HepG2 (cell line): ENCODE measurements at regions not wholly inside any gene's neighbourhood (a gene's known extent, or its start where the extent isn't known, plus 50 kb on each side); places are given as distances from the start of the nearest gene placed in this dataset.

Experiments used
- ATAC-seq: fragments of 200-7000 bp; cut with Tn5 transposase; 3 replicates; pipeline ENCODE4 v1.9.1; 2020; ENCODE audit warnings: mild to moderate bottlenecking, moderate library complexity
- BruUV-seq: library from RNA; stranded (reverse); fragments of 400-500 nt; replicated peaks from 2 replicates; lab custom pipeline; 2021; lab: Mats Ljungman, UMichigan
- CTCF ChIA-PET: fragments of 300-600 bp; formaldehyde crosslinking; extraction: SDS; loops from one replicate; lab custom pipeline; 2021; ENCODE audit warnings: low total read pairs, inconsistent platforms, low intra/inter-chr PET ratio; lab: Yijun Ruan, JAX
- POLR2A ChIA-PET: fragments of 350-600 bp; sonication (Branson Sonifier 250); formaldehyde crosslinking; loops from one replicate; lab custom pipeline; 2020; ENCODE audit warnings: antibody characterized with exemption, inconsistent platforms; lab: Yijun Ruan, JAX
- DNase-seq: peaks from one replicate; pipeline ENCODE4 v3.0.0-alpha.2; 2015; ENCODE audit warnings: low spot score
- FAIRE-seq: peaks from 3 replicates; lab custom pipeline; 2011; peaks lifted over from hg19 to GRCh38; lab: Jason Lieb, UNC
- H2AFZ ChIP-seq: one replicate; pipeline ENCODE4 v1.6.1; 2011; ENCODE audit warnings: low read length, inconsistent platforms
- H3K27ac ChIP-seq: fragments of 300-600 bp; 3 replicates; pipeline ENCODE4 v1.8.0; 2011; ENCODE audit warnings: mixed run types, mild to moderate bottlenecking, mixed read lengths, low read length, inconsistent platforms; ENCODE audit not compliant: insufficient read depth; ENCODE audit errors: extremely low read length
- H3K27me3 ChIP-seq, 2 experiments: fragments of 200-600 bp in 1 of 2; 2 replicates in 1 of 2; 3 replicates in 1 of 2; pipeline versions ENCODE4 v1.6.0 to v1.8.0; 2011; ENCODE audit warnings: low read length in 2 of 2, mild to moderate bottlenecking in 2 of 2, moderate library complexity in 2 of 2, inconsistent platforms in 1 of 2; ENCODE audit not compliant: insufficient read depth in 2 of 2, control insufficient read depth in 1 of 2
- H3K36me3 ChIP-seq, 2 experiments: fragments of 200-600 bp in 1 of 2; replicated peaks in 1 of 2; 2 replicates in 1 of 2; 3 replicates in 1 of 2; pipeline versions ENCODE4 v1.5.1 to v1.8.0; 2011; ENCODE audit warnings: low read length in 2 of 2, inconsistent platforms in 1 of 2; ENCODE audit not compliant: insufficient read depth in 2 of 2, control insufficient read depth in 1 of 2
- H3K4me1 ChIP-seq: 2 replicates; pipeline ENCODE4 v1.5.1; 2012; ENCODE audit warnings: low read length, inconsistent platforms; ENCODE audit not compliant: insufficient read depth
- H3K4me2 ChIP-seq: 2 replicates; pipeline ENCODE4 v1.6.0; 2011; ENCODE audit warnings: low read depth, low read length, inconsistent platforms
- H3K4me3 ChIP-seq, 3 experiments: fragments of 200-600 bp in 1 of 3; sonication (generic), shearing (Covaris generic) in 1 of 3; replicated peaks in 1 of 3; 2 replicates each; pipeline ENCODE4 v1.5.1; 2011 to 2016; ENCODE audit warnings: low read length in 3 of 3, inconsistent platforms in 2 of 3, low read depth in 2 of 3, mild to moderate bottlenecking in 2 of 3, control low read depth in 1 of 3, mixed read lengths in 1 of 3; ENCODE audit not compliant: insufficient read depth in 1 of 3
- H3K79me2 ChIP-seq: one replicate; pipeline ENCODE4 v1.6.1; 2011; ENCODE audit warnings: low read length, inconsistent platforms; ENCODE audit not compliant: insufficient read depth
- H3K9ac ChIP-seq: 2 replicates; pipeline ENCODE4 v1.6.0; 2011; ENCODE audit warnings: mild to moderate bottlenecking, low read depth, low read length, inconsistent platforms; ENCODE audit not compliant: insufficient read depth
- H3K9me3 ChIP-seq: 2 replicates; pipeline ENCODE4 v1.5.1; 2012; ENCODE audit warnings: mild to moderate bottlenecking, low read length
- H4K20me1 ChIP-seq: 2 replicates; pipeline ENCODE4 v1.6.0; 2011; ENCODE audit warnings: inconsistent platforms, mild to moderate bottlenecking, low read length, moderate library complexity; ENCODE audit not compliant: insufficient read depth
- ARNT2 ChIP-seq: sonication (generic); formaldehyde crosslinking; IDR thresholded peaks from 2 replicates; pipeline ENCODE4 v1.8.0; 2022; ENCODE audit warnings: mild to moderate bottlenecking, low read depth, missing genetic modification reagents, moderate library complexity
- FOXO4 ChIP-seq: sonication (generic); formaldehyde crosslinking; conservative IDR thresholded peaks from 2 replicates; pipeline ENCODE4 v1.8.1; 2023; ENCODE audit warnings: missing genetic modification reagents
- PHF8 ChIP-seq: sonication (generic); formaldehyde crosslinking; IDR thresholded peaks from 2 replicates; pipeline ENCODE4 v1.5.0; 2020; ENCODE audit warnings: missing genetic modification reagents
- SIN3A ChIP-seq: IDR thresholded peaks from 2 replicates; pipeline ENCODE4 v1.6.1; 2011; ENCODE audit warnings: low read depth, mild to moderate bottlenecking, control low read depth, low read length, borderline replicate concordance
- ZNF451 ChIP-seq: sonication (generic); formaldehyde crosslinking; IDR thresholded peaks from 2 replicates; pipeline ENCODE4 v1.5.0; 2020; ENCODE audit warnings: mild to moderate bottlenecking, missing genetic modification reagents
- WGBS: methylation state at CpG from one replicate; pipeline ENCODE4 v1.1.6; 2017; ENCODE audit warnings: low lambda C conversion rate; 5-methylcytosine and 5-hydroxymethylcytosine counted together
- in situ Hi-C: cut with HindIII; loops from 2 replicates; pipeline ENCODE4 v1.10.0; 2017; ENCODE audit warnings: low pct_unique_long_range_greater_than_20kb; ENCODE audit not compliant: extremely low pct_ligation_motif_present
- intact Hi-C: fragments of 100-400 bp; cut with micrococcal nuclease; formaldehyde crosslinking; loops from one replicate; pipeline ENCODE4 v1.10.0; 2022; ENCODE audit not compliant: unreplicated experiment
- TF ChIP-seq, protein P1 (sequence below): sonication (generic); formaldehyde crosslinking; IDR thresholded peaks from 2 replicates; pipeline ENCODE4 v1.5.0; 2020; ENCODE audit warnings: missing genetic modification reagents, mild to moderate bottlenecking, borderline replicate concordance
- TF ChIP-seq, protein P2 (sequence below): sonication (generic); formaldehyde crosslinking; IDR thresholded peaks from 2 replicates; pipeline ENCODE4 v1.5.0; 2020; ENCODE audit warnings: missing genetic modification reagents

DNA sequence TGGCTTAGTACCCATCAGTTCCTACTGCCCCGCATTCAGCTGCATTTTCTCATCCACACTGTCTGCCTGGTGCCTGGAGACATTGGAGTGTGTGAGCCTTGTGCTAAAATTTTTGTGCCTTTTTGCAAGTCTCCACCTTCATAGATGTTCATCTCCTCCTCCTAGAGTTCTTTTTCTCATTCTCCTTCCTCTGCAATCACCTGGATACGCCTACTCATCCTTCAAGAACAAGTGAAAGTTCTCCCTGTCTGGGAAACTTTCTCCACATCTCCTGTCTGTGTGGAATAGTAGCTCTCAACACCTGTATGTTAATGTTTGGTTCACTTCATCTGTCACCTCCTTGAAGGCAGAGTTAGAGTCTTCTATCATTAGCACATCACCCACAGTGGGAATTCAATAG lies 125.7 kb upstream of the FBXL17 start (continued):
- TF ChIP-seq, protein P1, sequence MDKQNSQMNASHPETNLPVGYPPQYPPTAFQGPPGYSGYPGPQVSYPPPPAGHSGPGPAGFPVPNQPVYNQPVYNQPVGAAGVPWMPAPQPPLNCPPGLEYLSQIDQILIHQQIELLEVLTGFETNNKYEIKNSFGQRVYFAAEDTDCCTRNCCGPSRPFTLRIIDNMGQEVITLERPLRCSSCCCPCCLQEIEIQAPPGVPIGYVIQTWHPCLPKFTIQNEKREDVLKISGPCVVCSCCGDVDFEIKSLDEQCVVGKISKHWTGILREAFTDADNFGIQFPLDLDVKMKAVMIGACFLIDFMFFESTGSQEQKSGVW (CRISPR knock-in tag), result no peak
- TF ChIP-seq PHF8 (no peak), SIN3A (no peak)
- TF ChIP-seq, all 625 proteins: peak for 0

DNA sequence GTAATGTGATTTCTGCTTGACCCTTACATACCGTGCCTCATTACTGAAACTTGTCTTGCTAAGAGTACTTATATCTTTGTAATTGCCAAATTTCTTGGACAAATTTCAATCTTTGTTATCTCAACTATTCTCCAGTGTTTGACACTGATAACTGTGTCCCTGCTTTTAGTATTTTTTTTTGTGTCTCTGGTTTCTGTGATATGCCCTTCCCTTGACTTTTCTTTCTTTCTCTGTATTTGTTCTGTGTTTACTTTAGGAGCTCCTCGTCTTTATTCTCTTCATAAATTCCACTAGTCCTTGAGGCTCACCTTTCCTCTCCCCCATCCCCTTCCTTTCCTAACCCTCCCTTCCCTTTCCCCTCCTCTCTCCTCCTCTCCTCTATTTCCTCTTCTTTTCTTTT lies 123.7 kb upstream of the FBXL17 start:
- WGBS, result 12% methylated on average over 2 of the region's 2 CpGs
- no peak for FAIRE-seq
- no peaks in the 10 kb centered on the region for H3K27me3 ChIP-seq
- H3K27ac ChIP-seq, result no peak overlapping the region
- H3K9me3 ChIP-seq, result no peaks in the 10 kb centered on the region
- H3K4me3 ChIP-seq, result no peak overlapping the region
- no peaks in the 10 kb centered on the region for H3K36me3 ChIP-seq
- no peaks in the 10 kb centered on the region for H3K4me1 ChIP-seq
- CTCF ChIA-PET, result no interaction called here
- POLR2A ChIA-PET, result no interaction called here
- H4K20me1 ChIP-seq, result no peaks in the 10 kb centered on the region
- no peak for DNase-seq
- no peak for ATAC-seq
- no peaks in the 10 kb centered on the region for H3K79me2 ChIP-seq
- no peak overlapping the region for H3K4me2 ChIP-seq
- no peak overlapping the region for H2AFZ ChIP-seq
- intact Hi-C loops (no loop called here), in situ Hi-C loops (no loop called here)
- no peak overlapping the region for H3K9ac ChIP-seq
- no peak for TF ChIP-seq ARNT2
- TF ChIP-seq, protein P2, sequence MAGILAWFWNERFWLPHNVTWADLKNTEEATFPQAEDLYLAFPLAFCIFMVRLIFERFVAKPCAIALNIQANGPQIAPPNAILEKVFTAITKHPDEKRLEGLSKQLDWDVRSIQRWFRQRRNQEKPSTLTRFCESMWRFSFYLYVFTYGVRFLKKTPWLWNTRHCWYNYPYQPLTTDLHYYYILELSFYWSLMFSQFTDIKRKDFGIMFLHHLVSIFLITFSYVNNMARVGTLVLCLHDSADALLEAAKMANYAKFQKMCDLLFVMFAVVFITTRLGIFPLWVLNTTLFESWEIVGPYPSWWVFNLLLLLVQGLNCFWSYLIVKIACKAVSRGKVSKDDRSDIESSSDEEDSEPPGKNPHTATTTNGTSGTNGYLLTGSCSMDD (CRISPR knock-in tag), result no peak
- TF ChIP-seq ZNF451 (CRISPR knock-in tag), result no peak
- no TSS peak for BruUV-seq

GRCh38 chr5:108504974-108505373 lies 123.1 kb upstream of the FBXL17 start:
- no peak for FAIRE-seq
- no peak overlapping the region for H3K27ac ChIP-seq

More at GRCh38 chr5:108504974-108505373, 123.1 kb upstream of the FBXL17 start:
- Histone ChIP-seq H3K79me2 (no peaks in the 10 kb centered on the region), H2AFZ (no peak overlapping the region), H3K4me1 (no peaks in the 10 kb centered on the region), H3K9me3 (no peaks in the 10 kb centered on the region), H3K4me3 (no peak overlapping the region), H3K36me3 (no peaks in the 10 kb centered on the region), H3K27me3 (no peaks in the 10 kb centered on the region), H4K20me1 (no peaks in the 10 kb centered on the region), H3K4me2 (no peak overlapping the region), H3K9ac (no peak overlapping the region)
- ChIA-PET CTCF (no interaction called here), POLR2A (no interaction called here)
- intact Hi-C loops, result no loop called here
- in situ Hi-C loops, result no loop called here
- no TSS peak for BruUV-seq
- no peak for TF ChIP-seq FOXO4 (CRISPR knock-in tag)
- ATAC-seq (no peak), DNase-seq (no peak)
- WGBS, result 0% methylated on average over 1 of the region's 1 CpG
